PC-3 (cell line): ENCODE measurements at regions not wholly inside any gene's neighbourhood (a gene's known extent, or its start where the extent isn't known, plus 50 kb on each side); places are given as distances from the start of the nearest gene placed in this dataset.

Experiments
- CTCF ChIP-seq: fragments of 300-600 bp; sonication (generic); conservative IDR thresholded peaks from 2 replicates; pipeline ENCODE4 v1.5.1; 2017; ENCODE audit warnings: antibody characterized with exemption, low read depth, mild to moderate bottlenecking, low read length
- EZH2 ChIP-seq: fragments of 300-600 bp; sonication (generic); IDR thresholded peaks from one replicate; pipeline ENCODE4 v1.6.1; 2017; ENCODE audit warnings: antibody characterized with exemption, mild to moderate bottlenecking, low read length; ENCODE audit not compliant: unreplicated experiment

- TF ChIP-seq EZH2 (no peak), CTCF (no peak)
Observed at GRCh38 chr18:1648712-1649111, 744.0 kb downstream of the ADCYAP1 start.
